ENCODE measurements at regions not wholly inside any gene's neighbourhood (a gene's known extent, or its start where the extent isn't known, plus 50 kb on each side); places are given as distances from the start of the nearest gene placed in this dataset.
"Not testable (repeated sequence)": the region's sequence is repeated elsewhere in the genome, so short reads cannot be mapped to it uniquely, and the experiment has no call there.

- DNase-seq: no peak
These were observed 53.0 kb upstream of the CA12 start for GRCh38 chr15:63434576-63435186.

DNA sequence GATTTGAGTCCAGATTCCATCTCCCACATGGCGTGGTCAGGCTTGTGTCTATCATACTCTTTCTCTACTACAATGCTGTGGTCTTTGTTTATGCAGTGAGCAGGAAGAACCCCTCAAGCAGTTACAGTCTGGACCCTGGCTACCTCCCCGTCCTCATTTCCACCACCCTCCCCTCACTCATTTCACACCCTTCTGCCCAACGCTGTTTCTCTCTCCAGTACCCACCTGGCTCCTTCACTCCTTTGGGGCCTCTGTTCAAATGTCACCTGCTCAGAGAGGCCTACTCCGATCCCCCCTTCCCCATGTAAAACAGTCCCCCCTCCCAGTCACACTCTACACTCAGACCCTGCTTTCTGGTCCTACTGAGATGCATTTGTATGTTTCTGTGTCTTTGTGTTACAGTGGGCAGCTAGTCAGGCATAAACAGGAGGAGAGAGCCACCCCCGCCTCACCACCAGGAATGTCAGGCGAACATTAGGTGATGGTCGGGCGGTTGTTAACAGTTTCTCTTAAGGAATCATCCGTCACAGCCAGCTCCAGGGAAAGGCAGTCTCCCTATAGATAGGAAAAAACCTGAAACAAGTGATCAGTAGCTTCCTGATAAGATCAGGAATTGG lies 53.7 kb upstream of the CA12 start:
- DNase-seq: no peak

DNA sequence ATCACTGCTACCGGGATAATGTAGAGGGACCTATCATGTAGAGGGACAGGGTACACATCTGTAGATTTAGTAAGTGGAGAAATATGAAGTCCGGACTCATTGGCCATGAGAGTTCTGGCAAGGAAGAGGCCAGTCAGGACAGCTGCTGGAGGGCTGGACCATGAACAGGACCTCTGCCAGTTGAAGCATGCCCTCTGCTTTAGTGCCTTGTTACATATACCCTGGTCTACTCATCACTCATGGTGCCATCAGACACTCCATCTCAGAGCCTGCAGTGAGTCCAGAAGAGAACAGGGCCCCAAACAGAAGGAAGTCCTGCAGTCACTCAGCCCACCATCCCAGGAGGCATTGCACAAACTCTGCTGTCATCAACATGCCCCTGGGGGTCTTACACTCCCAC lies 54.7 kb upstream of the CA12 start:
- no peak for DNase-seq

GRCh38 chr15:63436872-63437375 lies 55.3 kb upstream of the CA12 start:
- peak; percentile 70 for DNase-seq

- no peak for DNase-seq
These were observed 58.1 kb upstream of the CA12 start for GRCh38 chr15:63439536-63440264.

DNA sequence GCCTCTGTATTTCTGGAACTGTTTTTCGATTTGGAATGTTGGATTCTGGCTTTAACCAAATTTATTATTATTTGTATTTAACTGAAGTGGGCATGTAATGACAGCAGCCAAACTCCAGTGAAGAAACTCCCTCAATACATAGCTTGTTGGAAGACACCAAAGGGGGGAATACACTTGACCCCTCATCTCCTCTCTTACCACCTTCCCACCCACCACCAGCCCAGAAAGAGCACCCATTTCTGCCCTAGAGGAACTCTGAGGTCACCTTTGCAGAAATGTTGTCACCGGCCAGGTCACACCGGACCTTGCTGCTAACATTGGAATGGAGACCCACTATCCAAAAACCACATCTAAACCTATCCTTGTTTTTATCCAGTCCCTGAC lies 58.6 kb upstream of the CA12 start:
- no peak for DNase-seq

- no peak for DNase-seq
These were observed 59.1 kb upstream of the CA12 start for GRCh38 chr15:63440756-63441155.

- DNase-seq: no peak
These were observed 59.6 kb upstream of the CA12 start for GRCh38 chr15:63441266-63441665.

GRCh38 chr15:63442080-63442479 lies 60.4 kb upstream of the CA12 start:
- DNase-seq: peak; percentile 15

DNA sequence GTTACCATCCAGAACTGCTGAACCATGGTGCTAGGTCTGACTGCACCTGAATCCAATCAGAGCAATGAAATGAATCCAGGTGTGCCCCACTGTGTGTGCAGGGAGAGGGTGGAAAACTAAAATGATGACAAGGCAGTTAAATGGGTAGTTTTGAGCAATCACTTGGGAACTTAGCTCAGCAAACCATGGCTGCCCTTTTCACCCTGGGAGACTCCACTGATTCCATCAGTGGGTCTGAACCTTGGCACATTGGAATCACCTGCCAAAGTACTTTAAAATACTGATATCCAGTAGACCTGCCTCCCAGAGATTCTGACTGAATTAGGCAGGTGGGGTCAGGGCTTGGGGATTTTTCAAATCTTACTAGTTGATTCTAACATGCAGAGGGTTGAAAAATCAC lies 59.8 kb upstream of the USP3 start:
- DNase-seq: no peak

DNA sequence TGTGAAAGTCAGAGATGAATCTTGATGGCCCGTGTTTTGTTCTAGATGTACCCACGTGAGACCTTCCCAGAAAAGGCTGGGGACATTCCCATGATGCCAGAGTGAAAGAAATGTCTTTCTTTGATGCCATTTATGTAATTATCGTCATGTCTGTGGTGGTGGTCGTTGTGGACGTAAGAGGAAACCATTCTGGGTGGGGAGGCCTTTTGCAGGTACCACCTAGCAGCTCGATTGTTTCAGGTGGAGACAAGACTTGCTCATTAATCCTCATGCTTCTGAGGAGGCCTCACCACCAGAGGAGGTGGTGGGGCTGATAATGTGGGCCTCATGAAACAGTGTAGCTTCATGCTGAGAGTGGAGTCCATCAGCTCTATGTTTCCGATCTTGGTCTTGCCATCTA lies 58.1 kb upstream of the USP3 start:
- DNase-seq: no peak

DNA sequence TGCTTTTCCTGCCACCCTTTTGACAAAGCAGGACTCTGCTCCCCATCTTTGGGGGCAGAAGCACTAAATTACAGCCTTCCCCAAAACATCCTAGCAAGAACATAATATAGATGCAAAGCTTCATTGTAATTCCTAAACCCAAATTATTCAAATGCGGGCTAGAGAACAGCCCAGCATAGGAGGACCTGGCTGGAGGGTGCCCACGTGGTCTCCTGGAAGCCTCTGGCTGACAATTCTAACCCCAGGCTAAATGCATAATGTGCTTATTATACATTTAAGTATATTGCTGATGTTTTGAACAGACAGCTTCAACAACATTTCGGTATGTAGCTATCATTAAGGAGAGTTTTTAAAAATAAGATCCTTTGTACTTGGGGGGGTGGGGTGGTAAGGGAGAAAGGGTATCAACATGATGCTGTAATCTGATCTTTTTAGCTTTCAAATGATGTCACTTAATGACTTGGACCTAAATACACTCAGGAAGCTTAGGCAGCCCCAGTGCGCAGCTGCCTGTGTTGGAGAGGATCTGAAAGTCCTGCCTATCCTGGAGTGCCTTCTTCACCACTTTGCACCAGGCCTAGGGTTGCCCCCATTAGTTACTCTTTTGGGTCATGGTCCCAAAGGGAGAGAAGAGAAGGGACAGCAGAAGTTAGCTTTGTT lies 57.2 kb upstream of the USP3 start:
- DNase-seq: peak; percentile 77

- DNase-seq: peak; percentile 90
These were observed 56.1 kb upstream of the USP3 start for GRCh38 chr15:63448266-63448665.

- not testable (repeated sequence) for DNase-seq
These were observed 55.4 kb upstream of the USP3 start for GRCh38 chr15:63448872-63449555.

GRCh38 chr15:63449731-63450130 lies 54.7 kb upstream of the USP3 start:
- DNase-seq: no peak

DNA sequence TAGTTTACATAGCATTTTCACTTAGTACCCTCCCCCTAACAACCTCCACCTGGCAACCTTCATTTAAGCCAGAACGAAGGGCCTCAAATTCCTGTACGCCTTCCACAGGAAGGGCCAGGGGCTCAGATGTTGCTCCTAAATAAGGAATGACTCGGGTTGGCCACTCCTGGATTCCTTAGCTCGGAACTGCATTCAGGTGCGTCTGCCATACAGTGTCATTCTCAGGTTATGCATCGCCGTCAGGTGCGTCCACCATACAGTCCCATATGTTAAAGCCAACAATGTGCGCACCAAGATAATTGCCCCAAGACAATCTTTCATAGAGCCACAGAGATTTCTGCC lies 53.5 kb upstream of the USP3 start:
- no peak for DNase-seq

GRCh38 chr15:63451671-63452315 lies 52.6 kb upstream of the USP3 start:
- DNase-seq: no peak

- DNase-seq: no peak
These were observed 51.7 kb upstream of the USP3 start for GRCh38 chr15:63452552-63453136.

- no peak for DNase-seq
These were observed 51.0 kb upstream of the USP3 start for GRCh38 chr15:63453186-63453905.

DNA sequence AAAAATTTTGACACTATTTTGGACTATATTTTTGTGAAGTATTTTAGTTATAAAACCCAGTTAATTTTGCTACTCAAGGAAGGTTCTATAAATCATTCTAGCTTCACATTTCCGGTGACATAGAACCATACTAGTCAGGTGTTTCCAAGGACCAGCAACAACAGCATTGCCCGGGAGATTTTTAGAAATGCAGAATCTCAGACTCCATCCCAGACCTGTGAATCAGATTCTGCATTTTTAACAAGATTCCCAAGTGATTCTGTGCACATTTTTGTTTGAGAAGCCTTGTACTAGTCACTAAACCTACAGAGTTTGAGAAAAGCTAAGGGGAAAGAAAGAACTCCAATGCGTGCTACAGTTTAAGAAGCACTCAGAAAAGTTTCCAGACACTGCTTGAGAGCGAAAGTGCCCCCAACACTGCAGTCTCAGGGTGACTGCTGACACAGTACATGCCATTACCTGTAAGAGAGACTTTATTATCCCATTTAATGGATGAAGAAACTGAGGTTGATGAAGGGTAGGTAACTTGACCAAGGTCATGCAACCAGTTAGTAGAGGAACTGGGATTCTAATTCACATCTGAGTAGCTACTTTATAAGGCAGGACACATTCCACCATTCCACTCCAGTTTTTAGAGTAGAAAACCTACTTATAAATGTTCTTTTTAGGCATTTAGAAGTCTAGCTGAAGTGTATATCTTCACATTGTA lies 49.7 kb upstream of the USP3 start:
- no peak for DNase-seq

All from MV-4-11 (cell line).